ENCODE measurements at regions not wholly inside any gene's neighbourhood (a gene's known extent, or its start where the extent isn't known, plus 50 kb on each side); places are given as distances from the start of the nearest gene placed in this dataset.

- DNase-seq, result no peak
Observed at GRCh38 chr9:36764364-36765076, 191.8 kb downstream of the MELK start.

- DNase-seq, result no peak
Observed at GRCh38 chr9:36765077-36765390, 192.3 kb downstream of the MELK start.

GRCh38 chr9:36765468-36766341 lies 193.0 kb downstream of the MELK start:
- DNase-seq, result peak; percentile 92

- DNase-seq, result no peak
Observed at GRCh38 chr9:36768677-36769076, 196.0 kb downstream of the MELK start.

- no peak for DNase-seq
Observed at GRCh38 chr9:36770025-36770424, 197.3 kb downstream of the MELK start.

GRCh38 chr9:36772449-36773403 lies 200.0 kb downstream of the MELK start:
- no peak for DNase-seq

GRCh38 chr9:36778682-36779081 lies 206.0 kb downstream of the MELK start:
- no peak for DNase-seq

GRCh38 chr9:36779582-36779981 lies 206.9 kb downstream of the MELK start:
- no peak for DNase-seq

- DNase-seq, result no peak
Observed at GRCh38 chr9:36780186-36780585, 207.5 kb downstream of the MELK start.

- DNase-seq, result no peak
Observed at GRCh38 chr9:36781533-36781932, 208.8 kb downstream of the MELK start.
